SH-SY5Y (cell line): ENCODE measurements at regions not wholly inside any gene's neighbourhood (a gene's known extent, or its start where the extent isn't known, plus 50 kb on each side); places are given as distances from the start of the nearest gene placed in this dataset.

Source experiments
- GATA2 ChIP-seq: IDR thresholded peaks from 2 replicates; pipeline ENCODE4 v1.6.1; 2011; ENCODE audit warnings: mild to moderate bottlenecking, low read depth, low read length
- GATA3 ChIP-seq: IDR thresholded peaks from 2 replicates; pipeline ENCODE4 v1.6.1; 2011; ENCODE audit warnings: low read depth, mild to moderate bottlenecking, low read length, moderate library complexity

DNA sequence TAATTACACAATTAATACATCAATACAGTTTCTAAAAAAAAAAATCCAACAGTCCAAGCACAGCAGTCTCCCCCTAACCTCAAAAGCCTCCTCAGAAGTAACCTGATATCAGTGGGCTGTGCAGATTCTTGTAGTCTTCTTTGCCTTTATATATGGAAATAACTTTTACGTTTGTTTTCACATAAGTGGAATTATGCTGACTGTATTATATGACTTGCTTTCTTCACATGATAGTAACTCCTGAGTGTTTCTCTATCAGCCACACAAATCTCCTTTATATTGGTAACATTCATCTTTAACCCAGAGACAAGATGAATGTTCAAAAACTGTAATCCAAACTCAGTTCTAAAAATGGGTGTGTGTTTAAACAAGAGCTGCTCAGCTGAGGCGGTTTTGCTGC lies 71.9 kb upstream of the FANCC start:
- TF ChIP-seq GATA3 (no peak), GATA2 (no peak)

DNA sequence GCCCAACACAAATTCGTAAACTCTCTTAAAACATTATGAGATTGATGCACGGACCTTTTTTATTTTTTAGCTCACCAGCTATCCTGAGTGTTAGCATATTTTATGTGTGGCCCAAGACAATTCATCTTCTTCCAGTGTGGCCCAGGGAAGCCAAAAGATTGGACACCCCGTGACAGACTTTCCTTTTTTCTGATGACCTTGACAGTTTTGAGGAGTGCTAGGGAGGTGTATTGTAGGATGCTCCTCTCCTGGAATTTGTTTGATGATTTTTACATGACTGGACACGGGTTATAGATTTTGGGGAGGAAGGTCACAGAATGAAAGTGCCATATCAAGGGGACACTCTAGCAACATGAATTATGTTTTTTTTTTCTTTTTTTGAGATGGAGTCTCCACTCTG lies 69.3 kb upstream of the FANCC start:
- TF ChIP-seq GATA3 (no peak), GATA2 (no peak)

DNA sequence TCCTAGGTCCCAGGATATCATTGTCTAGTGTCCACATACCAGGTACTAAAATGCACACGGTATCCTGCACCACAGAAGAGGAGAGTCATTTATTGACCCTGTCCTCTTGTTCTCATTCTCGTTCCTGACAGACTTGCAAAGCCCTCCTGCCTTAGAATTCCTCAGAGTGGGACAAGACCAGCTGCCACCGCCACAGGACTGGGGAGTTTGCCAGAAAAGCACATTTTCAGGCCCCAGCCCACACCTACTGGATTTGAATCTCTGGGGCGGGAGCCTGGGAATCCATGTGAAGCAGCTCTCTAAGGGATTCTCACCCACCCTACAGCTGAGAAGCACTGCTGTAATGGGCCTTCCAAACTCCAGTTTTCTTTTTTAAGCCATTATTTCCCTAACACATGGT lies 68.0 kb upstream of the FANCC start:
- TF ChIP-seq GATA3 (no peak), GATA2 (no peak)

DNA sequence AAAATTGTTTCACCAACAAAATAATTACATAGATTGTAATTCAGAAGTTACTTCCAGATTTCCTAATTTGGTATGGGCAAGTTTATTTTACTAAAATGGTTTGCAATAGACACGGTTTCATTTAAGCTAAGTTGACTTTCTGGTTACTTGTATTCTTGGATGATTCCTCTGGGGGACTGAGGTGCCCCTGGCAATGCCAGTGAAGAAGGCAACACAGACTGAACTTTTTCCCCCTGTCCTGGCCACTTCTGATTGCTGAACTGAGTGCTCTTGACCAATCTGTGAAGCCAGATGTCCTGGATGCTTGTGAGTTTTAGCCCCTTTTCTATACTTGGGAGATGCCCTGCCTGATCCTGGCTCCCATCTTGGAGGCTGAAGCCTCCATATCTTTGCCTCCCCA lies 66.3 kb upstream of the FANCC start:
- TF ChIP-seq GATA3 = no peak
- TF ChIP-seq GATA2 = no peak

DNA sequence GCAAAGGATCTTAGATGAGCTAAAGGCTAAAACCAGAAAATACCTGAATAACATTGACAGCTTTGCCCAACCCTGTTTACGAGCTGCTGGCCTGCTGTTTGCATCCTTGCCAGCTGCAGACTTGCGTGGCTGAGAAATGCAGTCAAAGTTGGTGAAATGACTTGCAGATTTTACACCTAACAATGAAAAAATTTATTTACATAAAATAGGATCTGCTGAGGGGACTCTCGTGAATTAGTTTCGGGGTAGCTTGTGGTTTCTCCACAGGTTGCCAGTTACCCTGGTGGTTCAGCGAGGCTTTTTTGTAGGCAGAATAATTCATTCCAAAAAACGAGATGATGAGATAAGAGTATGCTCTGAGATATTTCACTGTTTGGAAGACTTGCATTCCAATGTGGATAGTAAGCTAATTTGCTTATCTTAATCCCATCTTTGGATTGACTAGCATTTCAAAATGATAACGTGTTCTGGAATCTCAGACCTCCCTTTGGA lies 65.7 kb upstream of the FANCC start:
- TF ChIP-seq GATA3 = peak; percentile 57
- peak; percentile 63; the same call in 1 of the 2 replicates for TF ChIP-seq GATA2

DNA sequence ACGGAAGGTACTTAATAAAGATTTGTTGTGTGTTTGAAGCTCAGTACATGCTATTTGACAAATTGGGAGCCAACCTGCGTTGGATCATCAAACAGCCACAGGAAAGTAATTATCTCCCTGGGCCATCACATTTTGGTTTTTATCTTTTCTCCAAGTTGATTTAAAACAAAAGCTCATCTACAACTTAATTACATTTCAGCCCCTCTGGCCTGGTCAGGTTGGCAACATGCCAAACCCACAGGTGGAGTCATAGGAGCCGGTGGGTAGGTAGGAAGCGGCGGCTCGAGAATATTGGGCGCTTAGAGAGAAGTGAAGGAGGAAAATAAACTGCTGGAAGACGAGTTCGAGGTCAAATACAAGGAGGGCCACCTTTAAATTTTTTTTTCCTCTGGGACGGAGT lies 64.9 kb upstream of the FANCC start:
- TF ChIP-seq GATA2 (peak; percentile 85), GATA3 (peak; percentile 39; the same call in 1 of the 2 replicates)

DNA sequence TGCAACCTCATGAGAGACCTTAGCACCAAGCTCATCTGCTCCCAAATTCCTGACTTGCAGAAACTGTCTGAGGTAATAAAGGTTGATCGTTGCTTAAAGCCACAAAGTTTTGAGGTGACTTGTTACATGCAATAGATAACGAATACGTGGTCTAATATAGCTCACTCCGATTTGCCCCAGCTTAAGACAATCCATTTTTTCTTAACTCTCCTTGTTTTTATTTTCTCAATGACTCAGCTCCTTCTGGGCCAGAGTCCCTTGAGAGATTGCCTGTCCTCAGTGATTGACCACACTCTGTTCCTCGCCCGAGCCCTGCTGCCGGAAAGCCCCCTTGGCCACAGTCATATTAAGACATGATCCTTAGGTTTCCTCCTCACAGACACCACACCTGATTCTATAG lies 63.7 kb upstream of the FANCC start:
- TF ChIP-seq GATA3 (no peak), GATA2 (no peak)

DNA sequence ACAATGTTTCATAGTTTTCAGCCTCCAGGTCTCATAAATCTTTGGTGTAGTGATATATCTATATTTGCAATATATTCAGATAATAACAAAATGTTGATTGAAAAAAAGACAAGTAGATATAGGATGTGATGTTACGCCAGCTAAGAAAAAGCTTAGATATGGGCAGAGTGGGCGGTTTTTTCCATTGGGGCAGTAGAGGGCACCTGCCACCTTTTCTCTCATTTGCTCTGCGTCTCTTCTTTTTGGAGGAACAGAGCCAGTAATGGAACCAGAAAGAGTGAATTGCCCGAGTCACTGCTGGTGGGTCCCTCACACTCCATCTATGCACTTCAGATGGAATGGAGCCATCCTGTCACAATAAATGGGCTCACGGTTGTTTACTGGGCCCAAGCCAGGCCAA lies 62.1 kb upstream of the FANCC start:
- no peak for TF ChIP-seq GATA3
- TF ChIP-seq GATA2 = no peak

DNA sequence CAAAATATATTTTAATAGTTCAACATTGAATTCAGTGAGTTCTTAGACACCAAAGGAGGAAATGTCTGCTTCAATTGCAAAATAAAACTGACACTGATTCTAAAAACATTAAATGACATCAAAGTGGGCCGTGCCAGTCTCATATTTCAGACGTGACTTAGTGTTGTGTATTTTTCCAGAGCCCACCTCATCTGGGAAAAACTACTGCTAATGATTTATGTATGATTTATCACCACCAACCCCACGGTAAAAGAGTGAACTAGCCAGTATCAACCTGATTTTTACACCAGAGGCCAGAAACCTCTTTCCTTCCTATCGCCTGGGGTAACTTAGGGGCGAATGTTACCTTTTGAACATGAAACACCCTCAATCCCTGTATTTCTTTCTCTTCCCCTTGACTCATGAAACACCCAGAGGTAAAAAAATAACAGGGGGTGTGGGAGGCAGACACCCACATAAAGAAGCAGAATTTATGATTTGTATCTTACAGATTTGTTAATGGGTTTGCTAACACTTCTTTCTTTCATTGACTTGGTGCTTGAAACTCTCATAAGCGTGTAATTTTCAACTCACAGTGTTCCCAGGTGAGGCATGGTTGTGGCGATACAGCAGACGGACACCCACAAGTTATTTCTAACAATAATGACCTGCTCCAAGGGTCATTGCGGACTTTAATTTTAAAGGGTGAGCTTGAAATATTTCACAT lies 56.4 kb upstream of the FANCC start:
- TF ChIP-seq GATA2 (no peak), GATA3 (no peak)

DNA sequence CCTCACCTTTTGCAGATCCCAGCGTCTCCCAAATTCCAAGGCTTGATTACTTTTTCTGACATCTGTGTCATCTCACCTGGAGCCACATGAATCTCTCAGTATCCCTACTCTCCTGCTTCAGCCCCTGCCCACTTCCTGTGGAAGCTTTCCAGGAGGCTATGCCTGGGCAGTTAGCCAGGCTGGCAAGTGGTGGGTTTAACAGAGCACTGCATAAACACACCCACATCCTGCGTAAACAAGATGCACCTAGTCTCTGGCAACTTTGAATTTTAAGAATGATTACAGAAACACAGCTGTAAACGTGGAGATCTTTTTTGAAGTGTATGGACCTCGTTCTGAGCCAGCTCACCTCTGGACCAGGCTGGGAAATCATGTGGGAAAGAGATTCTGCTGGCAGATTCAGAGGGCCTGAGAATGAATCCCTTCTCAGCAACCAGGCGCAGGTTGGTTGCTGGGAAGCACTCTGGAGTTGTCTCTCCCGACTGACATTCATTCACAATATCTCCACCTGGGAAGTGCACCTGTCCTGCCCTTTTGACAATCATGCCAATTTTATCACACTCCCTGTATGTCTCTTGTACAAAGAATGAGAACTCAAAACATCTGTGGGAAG lies 55.7 kb upstream of the FANCC start:
- TF ChIP-seq GATA2 = no peak
- TF ChIP-seq GATA3 = no peak

DNA sequence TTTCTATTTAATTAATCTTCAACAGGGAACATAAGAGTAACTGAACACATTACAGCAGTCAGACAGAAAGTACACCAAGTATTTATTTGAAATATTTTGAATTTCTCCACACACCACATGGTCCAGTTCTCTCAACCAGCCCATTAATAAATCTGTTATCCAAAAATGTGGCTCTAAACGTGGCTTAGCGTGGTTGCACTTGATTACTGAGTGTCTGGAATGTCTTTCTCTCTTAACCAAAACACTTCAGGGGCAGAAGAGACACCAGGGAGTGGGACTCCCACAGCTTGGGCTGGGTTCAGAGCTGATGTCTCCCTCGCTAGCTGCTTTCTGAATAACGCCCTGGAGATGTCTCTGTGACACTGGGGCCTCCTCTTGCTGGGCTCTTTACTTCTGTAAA lies 52.6 kb upstream of the FANCC start:
- TF ChIP-seq GATA2 (no peak), GATA3 (no peak)

DNA sequence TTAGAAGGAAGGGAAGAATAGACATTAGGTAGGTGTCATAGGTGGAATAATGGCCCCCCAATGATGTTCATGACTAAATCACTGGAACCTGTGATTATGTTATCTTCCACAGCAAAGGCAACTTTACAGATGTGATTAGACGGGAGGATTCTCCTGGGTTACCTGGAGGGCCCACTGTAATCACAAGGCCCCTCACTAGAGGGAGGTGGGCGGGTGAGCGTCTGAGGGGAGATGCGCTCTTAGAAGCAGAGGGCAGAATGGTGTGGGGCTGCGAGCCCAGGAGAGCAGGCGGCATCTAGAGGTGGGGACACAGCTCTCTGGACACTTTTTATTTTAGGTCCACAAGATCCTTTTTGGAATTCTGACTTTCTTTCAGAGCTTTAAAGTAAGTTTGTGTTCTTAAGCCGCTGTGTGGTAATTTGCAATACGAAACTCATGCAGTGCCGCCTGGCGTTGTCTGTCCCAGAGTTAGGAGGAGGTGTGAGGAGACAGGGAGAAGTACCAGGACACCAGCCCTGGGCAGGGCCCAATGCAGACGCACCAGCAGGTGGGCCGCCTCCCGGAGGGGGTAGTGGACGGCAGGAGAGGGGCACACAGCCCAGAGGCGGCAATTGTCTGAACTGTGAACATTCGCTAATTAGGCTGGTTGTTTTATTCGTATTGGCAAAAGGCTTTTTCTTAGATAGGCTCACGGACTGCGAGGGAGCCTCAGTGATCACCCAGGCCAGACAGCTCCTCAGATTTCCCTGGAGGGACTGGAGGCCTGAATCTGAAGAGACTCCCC lies 51.1 kb upstream of the FANCC start:
- TF ChIP-seq GATA2 (no peak), GATA3 (no peak)
